ENCODE measurements at regions not wholly inside any gene's neighbourhood (a gene's known extent, or its start where the extent isn't known, plus 50 kb on each side); places are given as distances from the start of the nearest gene placed in this dataset.

- no peaks in the 10 kb centered on the region for H3K27me3 ChIP-seq (ENCODE audit: control insufficient read depth, insufficient read depth, low read length)
These were observed 811.8 kb upstream of the ADGRL2 start for GRCh38 chr1:80988926-80989325.

GRCh38 chr1:80987824-80988223 is 812.9 kb upstream of the ADGRL2 start:
- H3K4me3 ChIP-seq (ENCODE audit: low read depth, low read length), result no peak overlapping the region
- no peaks in the 10 kb centered on the region for H3K9me3 ChIP-seq (ENCODE audit: control insufficient read depth, insufficient read depth, low read length)
- H3K27me3 ChIP-seq (ENCODE audit: control insufficient read depth, insufficient read depth, low read length), result no peaks in the 10 kb centered on the region
- H3K9ac ChIP-seq (ENCODE audit: low read depth, low read length), result no peak overlapping the region
- H3K4me1 ChIP-seq (ENCODE audit: control insufficient read depth, insufficient read depth, low read length), result no peaks in the 10 kb centered on the region
- H3K36me3 ChIP-seq (ENCODE audit: control insufficient read depth, insufficient read depth, low read length), result no peaks in the 10 kb centered on the region

More at GRCh38 chr1:80988926-80989325, 811.8 kb upstream of the ADGRL2 start:
- H3K4me3 ChIP-seq (ENCODE audit: low read depth, low read length), result no peak overlapping the region
- no peaks in the 10 kb centered on the region for H3K36me3 ChIP-seq (ENCODE audit: control insufficient read depth, insufficient read depth, low read length)
- no peaks in the 10 kb centered on the region for H3K9me3 ChIP-seq (ENCODE audit: control insufficient read depth, insufficient read depth, low read length)
- no peaks in the 10 kb centered on the region for H3K4me1 ChIP-seq (ENCODE audit: control insufficient read depth, insufficient read depth, low read length)
- H3K9ac ChIP-seq (ENCODE audit: low read depth, low read length), result no peak overlapping the region

- Histone ChIP-seq H3K27me3 (ENCODE audit: control insufficient read depth, insufficient read depth, low read length) (no peaks in the 10 kb centered on the region), H3K4me1 (ENCODE audit: control insufficient read depth, insufficient read depth, low read length) (no peaks in the 10 kb centered on the region), H3K9ac (ENCODE audit: low read depth, low read length) (no peak overlapping the region), H3K9me3 (ENCODE audit: control insufficient read depth, insufficient read depth, low read length) (no peaks in the 10 kb centered on the region), H3K4me3 (ENCODE audit: low read depth, low read length) (no peak overlapping the region), H3K36me3 (ENCODE audit: control insufficient read depth, insufficient read depth, low read length) (no peaks in the 10 kb centered on the region)
These were observed 813.6 kb upstream of the ADGRL2 start for GRCh38 chr1:80987106-80987505.

GRCh38 chr1:80982831-80983230 is 817.9 kb upstream of the ADGRL2 start:
- no peaks in the 10 kb centered on the region for H3K9me3 ChIP-seq (ENCODE audit: control insufficient read depth, insufficient read depth, low read length)
- no peak overlapping the region for H3K9ac ChIP-seq (ENCODE audit: low read depth, low read length)
- no peaks in the 10 kb centered on the region for H3K27me3 ChIP-seq (ENCODE audit: control insufficient read depth, insufficient read depth, low read length)
- no peak overlapping the region for H3K4me3 ChIP-seq (ENCODE audit: low read depth, low read length)
- no peaks in the 10 kb centered on the region for H3K36me3 ChIP-seq (ENCODE audit: control insufficient read depth, insufficient read depth, low read length)
- peaks cover 7% of the 10 kb centered on the region for H3K4me1 ChIP-seq (ENCODE audit: control insufficient read depth, insufficient read depth, low read length)

- Histone ChIP-seq H3K9me3 (ENCODE audit: control insufficient read depth, insufficient read depth, low read length) (no peaks in the 10 kb centered on the region), H3K36me3 (ENCODE audit: control insufficient read depth, insufficient read depth, low read length) (no peaks in the 10 kb centered on the region), H3K9ac (ENCODE audit: low read depth, low read length) (no peak overlapping the region), H3K27me3 (ENCODE audit: control insufficient read depth, insufficient read depth, low read length) (no peaks in the 10 kb centered on the region), H3K4me3 (ENCODE audit: low read depth, low read length) (no peak overlapping the region), H3K4me1 (ENCODE audit: control insufficient read depth, insufficient read depth, low read length) (no peaks in the 10 kb centered on the region)
These were observed 827.6 kb upstream of the ADGRL2 start for GRCh38 chr1:80973101-80973500.

GRCh38 chr1:80966266-80966665 is 834.5 kb upstream of the ADGRL2 start:
- Histone ChIP-seq H3K4me1 (ENCODE audit: control insufficient read depth, insufficient read depth, low read length) (no peaks in the 10 kb centered on the region), H3K27me3 (ENCODE audit: control insufficient read depth, insufficient read depth, low read length) (no peaks in the 10 kb centered on the region), H3K9ac (ENCODE audit: low read depth, low read length) (no peak overlapping the region), H3K9me3 (ENCODE audit: control insufficient read depth, insufficient read depth, low read length) (no peaks in the 10 kb centered on the region), H3K4me3 (ENCODE audit: low read depth, low read length) (no peak overlapping the region), H3K36me3 (ENCODE audit: control insufficient read depth, insufficient read depth, low read length) (no peaks in the 10 kb centered on the region)

GRCh38 chr1:80962564-80962963 is 838.2 kb upstream of the ADGRL2 start:
- H3K4me1 ChIP-seq (ENCODE audit: control insufficient read depth, insufficient read depth, low read length), result no peaks in the 10 kb centered on the region
- no peak overlapping the region for H3K4me3 ChIP-seq (ENCODE audit: low read depth, low read length)
- H3K9ac ChIP-seq (ENCODE audit: low read depth, low read length), result no peak overlapping the region
- no peaks in the 10 kb centered on the region for H3K27me3 ChIP-seq (ENCODE audit: control insufficient read depth, insufficient read depth, low read length)
- no peaks in the 10 kb centered on the region for H3K36me3 ChIP-seq (ENCODE audit: control insufficient read depth, insufficient read depth, low read length)
- no peaks in the 10 kb centered on the region for H3K9me3 ChIP-seq (ENCODE audit: control insufficient read depth, insufficient read depth, low read length)

- Histone ChIP-seq H3K9me3 (ENCODE audit: control insufficient read depth, insufficient read depth, low read length) (no peaks in the 10 kb centered on the region), H3K27me3 (ENCODE audit: control insufficient read depth, insufficient read depth, low read length) (no peaks in the 10 kb centered on the region), H3K9ac (ENCODE audit: low read depth, low read length) (no peak overlapping the region), H3K4me1 (ENCODE audit: control insufficient read depth, insufficient read depth, low read length) (no peaks in the 10 kb centered on the region), H3K36me3 (ENCODE audit: control insufficient read depth, insufficient read depth, low read length) (no peaks in the 10 kb centered on the region), H3K4me3 (ENCODE audit: low read depth, low read length) (no peak overlapping the region)
These were observed 839.1 kb upstream of the ADGRL2 start for GRCh38 chr1:80961464-80962190.

- peaks cover 3% of the 10 kb centered on the region for H3K9me3 ChIP-seq (ENCODE audit: control insufficient read depth, insufficient read depth, low read length)
- no peaks in the 10 kb centered on the region for H3K36me3 ChIP-seq (ENCODE audit: control insufficient read depth, insufficient read depth, low read length)
- H3K27me3 ChIP-seq (ENCODE audit: control insufficient read depth, insufficient read depth, low read length), result no peaks in the 10 kb centered on the region
- no peaks in the 10 kb centered on the region for H3K4me1 ChIP-seq (ENCODE audit: control insufficient read depth, insufficient read depth, low read length)
- no peak overlapping the region for H3K4me3 ChIP-seq (ENCODE audit: low read depth, low read length)
- H3K9ac ChIP-seq (ENCODE audit: low read depth, low read length), result no peak overlapping the region
These were observed 867.4 kb upstream of the ADGRL2 start for GRCh38 chr1:80933346-80933745.

- Histone ChIP-seq H3K27me3 (ENCODE audit: control insufficient read depth, insufficient read depth, low read length) (no peaks in the 10 kb centered on the region), H3K4me1 (ENCODE audit: control insufficient read depth, insufficient read depth, low read length) (no peaks in the 10 kb centered on the region), H3K4me3 (ENCODE audit: low read depth, low read length) (no peak overlapping the region), H3K9me3 (ENCODE audit: control insufficient read depth, insufficient read depth, low read length) (peaks cover 3% of the 10 kb centered on the region), H3K36me3 (ENCODE audit: control insufficient read depth, insufficient read depth, low read length) (no peaks in the 10 kb centered on the region), H3K9ac (ENCODE audit: low read depth, low read length) (no peak overlapping the region)
These were observed 869.6 kb upstream of the ADGRL2 start for GRCh38 chr1:80931178-80931577.

- Histone ChIP-seq H3K36me3 (ENCODE audit: control insufficient read depth, insufficient read depth, low read length) (no peaks in the 10 kb centered on the region), H3K9me3 (ENCODE audit: control insufficient read depth, insufficient read depth, low read length) (peaks cover 3% of the 10 kb centered on the region), H3K4me1 (ENCODE audit: control insufficient read depth, insufficient read depth, low read length) (no peaks in the 10 kb centered on the region), H3K4me3 (ENCODE audit: low read depth, low read length) (no peak overlapping the region), H3K27me3 (ENCODE audit: control insufficient read depth, insufficient read depth, low read length) (no peaks in the 10 kb centered on the region), H3K9ac (ENCODE audit: low read depth, low read length) (no peak overlapping the region)
These were observed 870.7 kb upstream of the ADGRL2 start for GRCh38 chr1:80929868-80930508.

- Histone ChIP-seq H3K9me3 (ENCODE audit: control insufficient read depth, insufficient read depth, low read length) (peaks cover 3% of the 10 kb centered on the region), H3K4me1 (ENCODE audit: control insufficient read depth, insufficient read depth, low read length) (no peaks in the 10 kb centered on the region), H3K36me3 (ENCODE audit: control insufficient read depth, insufficient read depth, low read length) (no peaks in the 10 kb centered on the region), H3K4me3 (ENCODE audit: low read depth, low read length) (no peak overlapping the region), H3K9ac (ENCODE audit: low read depth, low read length) (no peak overlapping the region), H3K27me3 (ENCODE audit: control insufficient read depth, insufficient read depth, low read length) (no peaks in the 10 kb centered on the region)
These were observed 874.2 kb upstream of the ADGRL2 start for GRCh38 chr1:80926531-80926930.

Measured in iPS-15b (cell line).